WTC11 (cell line): ENCODE measurements at regions not wholly inside any gene's neighbourhood (a gene's known extent, or its start where the extent isn't known, plus 50 kb on each side); places are given as distances from the start of the nearest gene placed in this dataset.

ENCODE experiments used
- CTCF ChIP-seq: fragments of 200-600 bp; IDR thresholded peaks from 2 replicates; pipeline ENCODE4 v1.8.0; 2022; ENCODE audit warnings: antibody characterized with exemption
- E2F4 ChIP-seq: sonication (generic); formaldehyde crosslinking; IDR thresholded peaks from 2 replicates; pipeline ENCODE4 v1.8.1; 2022; ENCODE audit warnings: low read depth, mild to moderate bottlenecking, moderate library complexity, missing genetic modification reagents, borderline replicate concordance
- NR3C1 ChIP-seq: sonication (generic); formaldehyde crosslinking; conservative IDR thresholded peaks from 2 replicates; pipeline ENCODE4 v1.8.1; 2023; ENCODE audit warnings: low read depth, mild to moderate bottlenecking, missing genetic modification reagents
- USF2 ChIP-seq: sonication (generic); formaldehyde crosslinking; IDR thresholded peaks from 2 replicates; pipeline ENCODE4 v1.8.1; 2023; ENCODE audit warnings: mild to moderate bottlenecking, missing genetic modification reagents, moderate library complexity
- ZNF138 ChIP-seq: sonication (generic); formaldehyde crosslinking; conservative IDR thresholded peaks from 2 replicates; pipeline ENCODE4 v1.8.1; 2022; ENCODE audit warnings: mild to moderate bottlenecking, moderate library complexity, missing genetic modification reagents

GRCh38 chr4:153943738-153944415 is 155.0 kb upstream of the SFRP2 start:
- no peak for TF ChIP-seq CTCF
- no peak for TF ChIP-seq USF2 (CRISPR knock-in tag)
- TF ChIP-seq ZNF138: no peak
- no peak for TF ChIP-seq E2F4 (CRISPR knock-in tag)
- TF ChIP-seq NR3C1 (CRISPR knock-in tag): no peak
